Stomach (tissue), 8 donors: ENCODE measurements at regions not wholly inside any gene's neighbourhood (a gene's known extent, or its start where the extent isn't known, plus 50 kb on each side); places are given as distances from the start of the nearest gene placed in this dataset.

Experiments used
- DNase-seq, 2 donors: peaks; one replicate each; pipeline versions ENCODE4 v3.0.0 to v3.0.0-alpha.2; 2013 to 2019
- H3K27ac ChIP-seq, 5 donors: fragments of 200-600 bp in 4 of 5; sonication (generic) in 4 of 5; one replicate each; pipeline ENCODE4 v1.5.1; 2013 to 2019; ENCODE audit warnings: mild to moderate bottlenecking in 1 of 5, moderate library complexity in 1 of 5
- H3K27me3 ChIP-seq, 3 donors: fragments of 200-600 bp; sonication (generic); one replicate each; pipeline ENCODE4 v1.5.1; 2017 to 2019; ENCODE audit warnings: mixed run types in 1 of 3
- H3K36me3 ChIP-seq, 4 donors: fragments of 200-600 bp; sonication (generic); 1 replicate in 3 of 4; 2 replicates in 1 of 4; pipeline ENCODE4 v1.5.1; 2016 to 2019
- H3K4me1 ChIP-seq, 4 donors: fragments of 200-600 bp; sonication (generic); one replicate each; pipeline ENCODE4 v1.5.1; 2016 to 2019
- H3K4me3 ChIP-seq, 4 donors: fragments of 200-600 bp; sonication (generic) in 3 of 4; one replicate each; pipeline ENCODE4 v1.5.1; 2016 to 2019; ENCODE audit warnings: mild to moderate bottlenecking in 1 of 4
- H3K9me3 ChIP-seq, 4 donors: fragments of 200-600 bp; sonication (generic); one replicate each; pipeline ENCODE4 v1.5.1; 2016 to 2019
- EP300 ChIP-seq: sonication (generic); formaldehyde crosslinking; IDR thresholded peaks from one replicate; pipeline ENCODE4 v1.6.1; 2017; ENCODE audit warnings: antibody characterized with exemption
- POLR2A ChIP-seq, 4 donors: fragments of 450-650 bp; IDR thresholded peaks; one replicate each; pipeline ENCODE4 v1.6.1; 2016; ENCODE audit warnings: antibody characterized with exemption in 4 of 4, control low read depth in 2 of 4, mild to moderate bottlenecking in 1 of 4, moderate library complexity in 1 of 4
- POLR2AphosphoS5 ChIP-seq, 3 donors: sonication (generic); formaldehyde crosslinking; IDR thresholded peaks; one replicate each; pipeline ENCODE4 v1.6.1; 2016; ENCODE audit warnings: antibody characterized with exemption in 3 of 3
- WGBS, 5 donors: extraction: QIAGEN DNeasy Blood & Tissue Kit in 3 of 5; methylation state at CpG; one replicate each; pipeline versions ENCODE4 v1.1.5 to v1.1.7; 2013 to 2018; 5-methylcytosine and 5-hydroxymethylcytosine counted together
- intact Hi-C: fragments of 100-400 bp; cut with DNase I; formaldehyde crosslinking; loops from one replicate; pipeline ENCODE4 v1.15.1; 2023; ENCODE audit warnings: low total_unique reads
- TF ChIP-seq, protein P1 (sequence below), 7 experiments: fragments of 450-650 bp in 4 of 7; fragments of 200-600 bp in 3 of 7; sonication (generic) in 3 of 7; IDR thresholded peaks; one replicate each; pipeline ENCODE4 v1.5.1; 2016 to 2019; ENCODE audit warnings: antibody characterized with exemption in 7 of 7, control low read depth in 2 of 7, mild to moderate bottlenecking in 1 of 7
- donor health status: healthy with polysubstance abuse.
- donor health status: Bipolar disorder and iron deficiency.
- donor health status: healthy.

DNA sequence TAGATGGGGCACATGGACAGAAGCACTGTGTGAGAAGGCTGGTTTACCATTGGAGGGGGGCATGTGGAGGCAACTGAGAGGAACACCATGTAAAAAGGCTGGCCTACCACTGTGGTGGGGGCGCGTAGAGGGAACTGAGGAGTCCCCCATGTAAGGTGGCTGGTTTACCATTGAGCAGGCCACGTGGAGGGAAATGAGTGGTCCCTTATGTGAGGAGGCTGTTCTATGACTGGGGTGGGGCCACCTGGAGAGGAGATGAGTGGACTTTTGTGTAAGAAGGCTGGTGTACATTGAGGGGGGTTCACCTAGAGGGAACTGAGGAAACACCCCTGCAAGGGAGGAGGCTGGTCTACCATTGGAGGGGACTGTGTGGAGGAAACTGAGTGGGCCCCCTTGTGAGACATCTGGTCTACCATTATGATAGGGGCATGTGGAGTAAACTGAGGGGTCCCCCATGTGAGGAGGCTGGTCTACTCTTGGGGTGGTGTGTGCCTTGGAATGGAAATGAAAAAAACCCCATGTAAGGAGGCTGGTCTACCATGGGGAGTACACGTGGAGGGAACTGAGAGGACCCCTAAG is 156.9 kb downstream of the FBLN2 start:
- TF ChIP-seq, protein P1, sequence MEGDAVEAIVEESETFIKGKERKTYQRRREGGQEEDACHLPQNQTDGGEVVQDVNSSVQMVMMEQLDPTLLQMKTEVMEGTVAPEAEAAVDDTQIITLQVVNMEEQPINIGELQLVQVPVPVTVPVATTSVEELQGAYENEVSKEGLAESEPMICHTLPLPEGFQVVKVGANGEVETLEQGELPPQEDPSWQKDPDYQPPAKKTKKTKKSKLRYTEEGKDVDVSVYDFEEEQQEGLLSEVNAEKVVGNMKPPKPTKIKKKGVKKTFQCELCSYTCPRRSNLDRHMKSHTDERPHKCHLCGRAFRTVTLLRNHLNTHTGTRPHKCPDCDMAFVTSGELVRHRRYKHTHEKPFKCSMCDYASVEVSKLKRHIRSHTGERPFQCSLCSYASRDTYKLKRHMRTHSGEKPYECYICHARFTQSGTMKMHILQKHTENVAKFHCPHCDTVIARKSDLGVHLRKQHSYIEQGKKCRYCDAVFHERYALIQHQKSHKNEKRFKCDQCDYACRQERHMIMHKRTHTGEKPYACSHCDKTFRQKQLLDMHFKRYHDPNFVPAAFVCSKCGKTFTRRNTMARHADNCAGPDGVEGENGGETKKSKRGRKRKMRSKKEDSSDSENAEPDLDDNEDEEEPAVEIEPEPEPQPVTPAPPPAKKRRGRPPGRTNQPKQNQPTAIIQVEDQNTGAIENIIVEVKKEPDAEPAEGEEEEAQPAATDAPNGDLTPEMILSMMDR (IDR thresholded peaks at IDR 0.05): no peak
- no peak for TF ChIP-seq EP300
- TF ChIP-seq POLR2AphosphoS5 (IDR thresholded peaks at IDR 0.05): no peak
- no peak for TF ChIP-seq POLR2A (IDR thresholded peaks at IDR 0.05)
- peak in 1 of 2 donors; percentile 7 for DNase-seq
- H3K4me3 ChIP-seq: no peak overlapping the region
- peaks cover 0 to 22% (median 3%) of the 10 kb centered on the region in 3 donors for H3K27me3 ChIP-seq
- H3K36me3 ChIP-seq: no peaks in the 10 kb centered on the region
- intact Hi-C loops: no loop called here
- H3K4me1 ChIP-seq: no peaks in the 10 kb centered on the region
- 80 to 89% (median 82%) methylated on average over 4 of the region's 4 CpGs for WGBS, 5 donors
- H3K9me3 ChIP-seq: peaks cover 0 to 26% (median 21%) of the 10 kb centered on the region in 4 donors
- no peak overlapping the region for H3K27ac ChIP-seq

- intact Hi-C loops: no loop called here
- no peaks in the 10 kb centered on the region for H3K4me1 ChIP-seq
- H3K4me3 ChIP-seq: no peak overlapping the region
- 68 to 82% (median 76%) methylated on average over 3 of the region's 3 CpGs for WGBS, 5 donors
- no peak overlapping the region for H3K27ac ChIP-seq
- DNase-seq: no peak
- no peak for TF ChIP-seq POLR2A (IDR thresholded peaks at IDR 0.05)
- TF ChIP-seq EP300: no peak
- TF ChIP-seq, protein P1 (IDR thresholded peaks at IDR 0.05): no peak
- no peak for TF ChIP-seq POLR2AphosphoS5 (IDR thresholded peaks at IDR 0.05)
- peaks cover 0 to 24% (median 21%) of the 10 kb centered on the region in 4 donors for H3K9me3 ChIP-seq
- no peaks in the 10 kb centered on the region for H3K36me3 ChIP-seq
- peaks cover 0 to 29% (median 3%) of the 10 kb centered on the region in 3 donors for H3K27me3 ChIP-seq
Observed at GRCh38 chr3:13705051-13705450, 156.1 kb downstream of the FBLN2 start.

DNA sequence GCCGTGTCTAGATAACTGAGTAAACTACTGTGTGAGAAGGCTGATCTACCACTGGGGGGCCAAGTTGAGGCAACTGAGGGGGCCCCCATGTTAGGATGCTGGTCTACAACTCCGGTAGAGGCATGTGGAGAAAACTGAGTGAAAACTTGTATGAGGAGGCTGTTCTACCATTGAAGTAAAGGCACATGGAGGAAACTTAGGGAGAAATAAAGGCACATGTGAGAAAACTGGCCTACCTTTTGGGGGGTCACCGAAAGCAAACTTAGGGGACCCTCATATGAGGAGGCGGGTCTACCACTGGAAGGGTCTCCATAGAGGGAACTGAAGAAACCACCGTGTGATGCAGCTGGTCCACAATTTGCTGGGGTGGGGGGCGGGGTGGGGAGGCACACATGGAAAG is 155.2 kb downstream of the FBLN2 start:
- intact Hi-C loops: no loop called here
- Histone ChIP-seq H3K9me3 (peaks cover 0 to 21% (median 17%) of the 10 kb centered on the region in 4 donors), H3K4me1 (no peaks in the 10 kb centered on the region), H3K27ac (no peak overlapping the region), H3K4me3 (no peak overlapping the region), H3K36me3 (no peaks in the 10 kb centered on the region), H3K27me3 (peaks cover 0 to 32% (median 3%) of the 10 kb centered on the region in 3 donors)
- no peak for DNase-seq
- WGBS, 5 donors: 88 to 95% (median 89%) methylated on average over 6 of the region's 6 CpGs
- TF ChIP-seq, protein P1 (IDR thresholded peaks at IDR 0.05): no peak
- no peak for TF ChIP-seq POLR2AphosphoS5 (IDR thresholded peaks at IDR 0.05)
- no peak for TF ChIP-seq POLR2A (IDR thresholded peaks at IDR 0.05)
- TF ChIP-seq EP300: no peak

GRCh38 chr3:13703071-13703470 is 154.1 kb downstream of the FBLN2 start:
- H3K9me3 ChIP-seq: peaks cover 0 to 21% (median 11%) of the 10 kb centered on the region in 4 donors
- 75 to 83% (median 78%) methylated on average over 5 of the region's 5 CpGs for WGBS, 5 donors
- H3K27ac ChIP-seq: no peak overlapping the region
- H3K27me3 ChIP-seq: peaks cover 0 to 43% (median 3%) of the 10 kb centered on the region in 3 donors
- intact Hi-C loops: no loop called here
- H3K36me3 ChIP-seq: no peaks in the 10 kb centered on the region
- no peak overlapping the region for H3K4me3 ChIP-seq
- no peak for TF ChIP-seq POLR2AphosphoS5 (IDR thresholded peaks at IDR 0.05)
- TF ChIP-seq, protein P1 (IDR thresholded peaks at IDR 0.05): no peak
- no peak for TF ChIP-seq POLR2A (IDR thresholded peaks at IDR 0.05)
- TF ChIP-seq EP300: no peak
- H3K4me1 ChIP-seq: no peaks in the 10 kb centered on the region
- no peak for DNase-seq
